ENCODE measurements at regions not wholly inside any gene's neighbourhood (a gene's known extent, or its start where the extent isn't known, plus 50 kb on each side); places are given as distances from the start of the nearest gene placed in this dataset.

DNA sequence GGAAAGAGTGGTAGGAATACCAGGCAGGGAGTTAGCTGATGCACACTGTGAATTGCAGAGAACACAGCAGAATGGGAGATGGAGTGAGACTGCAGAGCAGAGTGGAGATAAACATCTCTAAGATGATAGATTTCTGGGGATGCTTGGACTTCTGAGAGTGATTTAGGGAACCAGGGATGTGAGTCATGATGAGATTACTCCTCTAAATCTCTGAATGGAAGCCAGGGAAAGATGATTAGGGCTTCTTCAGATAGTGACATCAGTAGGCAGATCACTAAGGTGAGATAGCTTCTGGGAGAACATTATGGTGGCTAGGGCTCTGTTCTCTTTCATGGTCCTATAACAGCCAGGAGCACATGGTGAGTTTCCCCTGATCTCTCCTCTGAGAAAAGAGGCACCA is 501.5 kb upstream of the USP15 start:
- no peaks in the 10 kb centered on the region for H3K9me3 Mint-ChIP-seq

DNA sequence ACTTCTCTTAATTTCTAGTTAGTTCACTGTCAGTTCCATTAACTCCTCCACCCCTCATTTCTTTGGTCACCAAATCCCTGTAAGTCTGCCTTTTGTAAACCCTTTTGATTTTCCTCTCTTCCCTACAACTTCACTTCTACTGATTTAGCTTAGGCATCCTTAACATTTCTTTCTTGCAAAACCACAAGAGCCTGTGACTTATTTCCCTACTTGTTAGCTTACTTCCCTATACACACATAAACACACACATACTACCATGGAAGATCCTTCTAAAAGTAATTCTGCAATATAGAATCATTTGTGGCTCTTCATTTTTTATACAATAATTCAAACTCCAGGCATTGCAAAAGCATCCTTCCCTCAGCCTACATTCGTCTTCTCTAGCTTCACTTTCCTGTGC is 494.3 kb upstream of the USP15 start:
- Mint-ChIP-seq H3K4me3 (no peak overlapping the region), H3K9me3 (peaks cover 30% of the 10 kb centered on the region), H3K27ac (peak overlapping the region; percentile 26), H3K36me3 (ENCODE audit: low read depth) (no peaks in the 10 kb centered on the region), H3K4me1 (ENCODE audit: low read depth) (peaks cover 8% of the 10 kb centered on the region), H3K27me3 (no peaks in the 10 kb centered on the region)
- intact Hi-C loops (cut with micrococcal nuclease): no loop called here

More for the DNA sequence above, 501.5 kb upstream of the USP15 start:
- Mint-ChIP-seq H3K36me3 (ENCODE audit: low read depth) (no peaks in the 10 kb centered on the region), H3K4me3 (no peak overlapping the region), H3K4me1 (ENCODE audit: low read depth) (no peaks in the 10 kb centered on the region), H3K27ac (no peak overlapping the region), H3K27me3 (no peaks in the 10 kb centered on the region)
- intact Hi-C loops (cut with micrococcal nuclease): no loop called here

DNA sequence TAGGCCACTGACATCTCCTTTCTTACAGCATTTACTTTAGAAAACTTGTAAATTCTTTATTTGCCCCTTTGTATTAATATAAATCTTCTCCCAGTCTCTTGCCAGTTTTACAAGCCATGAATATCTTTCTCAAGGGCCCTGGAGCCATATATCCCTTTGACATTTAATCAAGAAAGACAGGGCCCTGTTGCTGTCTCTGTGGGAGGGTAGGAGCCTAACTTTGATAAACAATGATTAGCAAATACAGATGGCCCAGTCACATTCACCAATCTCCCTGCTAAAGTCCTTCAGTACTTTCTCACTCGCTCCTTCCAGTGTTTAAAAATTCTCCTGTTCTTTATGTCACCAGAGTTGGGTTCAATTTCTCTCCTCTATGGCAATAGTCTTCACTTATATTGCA is 479.8 kb upstream of the USP15 start:
- Mint-ChIP-seq H3K4me3 (no peak overlapping the region), H3K36me3 (ENCODE audit: low read depth) (no peaks in the 10 kb centered on the region), H3K9me3 (peaks cover 2% of the 10 kb centered on the region), H3K27ac (no peak overlapping the region), H3K4me1 (ENCODE audit: low read depth) (no peaks in the 10 kb centered on the region), H3K27me3 (no peaks in the 10 kb centered on the region)
- intact Hi-C loops (cut with micrococcal nuclease): no loop called here

DNA sequence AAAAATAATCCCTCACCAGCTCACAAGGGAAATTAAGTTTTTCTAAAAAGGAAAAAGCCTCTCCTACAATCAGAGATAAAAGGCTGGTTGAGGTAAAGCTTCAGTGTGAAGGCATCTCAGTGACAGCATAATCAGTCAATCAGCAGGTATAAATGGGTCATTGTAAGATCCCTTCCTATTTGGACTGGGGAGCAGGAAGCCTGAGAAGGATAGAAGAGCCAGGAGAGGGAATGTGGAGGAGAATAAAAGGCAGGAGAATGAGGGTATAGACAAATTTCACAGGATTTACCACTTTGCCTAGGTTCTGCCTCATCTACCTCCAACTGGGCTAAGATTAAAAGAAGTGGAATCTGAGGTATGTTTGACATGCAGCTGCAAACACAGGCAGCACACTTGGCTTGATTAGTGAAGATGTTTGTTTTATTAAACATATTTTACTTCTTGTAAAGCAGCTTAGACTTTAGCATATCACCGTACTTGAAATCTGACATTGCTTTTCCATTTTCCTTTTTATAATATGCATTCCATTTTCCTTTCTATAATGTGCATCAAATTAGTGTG is 479.1 kb upstream of the USP15 start:
- intact Hi-C loops (cut with micrococcal nuclease): no loop called here
- no peaks in the 10 kb centered on the region for H3K4me1 Mint-ChIP-seq (ENCODE audit: low read depth)
- no peaks in the 10 kb centered on the region for H3K36me3 Mint-ChIP-seq (ENCODE audit: low read depth)
- no peaks in the 10 kb centered on the region for H3K27me3 Mint-ChIP-seq
- peaks cover 9% of the 10 kb centered on the region for H3K9me3 Mint-ChIP-seq
- no peak overlapping the region for H3K4me3 Mint-ChIP-seq
- H3K27ac Mint-ChIP-seq: no peak overlapping the region

DNA sequence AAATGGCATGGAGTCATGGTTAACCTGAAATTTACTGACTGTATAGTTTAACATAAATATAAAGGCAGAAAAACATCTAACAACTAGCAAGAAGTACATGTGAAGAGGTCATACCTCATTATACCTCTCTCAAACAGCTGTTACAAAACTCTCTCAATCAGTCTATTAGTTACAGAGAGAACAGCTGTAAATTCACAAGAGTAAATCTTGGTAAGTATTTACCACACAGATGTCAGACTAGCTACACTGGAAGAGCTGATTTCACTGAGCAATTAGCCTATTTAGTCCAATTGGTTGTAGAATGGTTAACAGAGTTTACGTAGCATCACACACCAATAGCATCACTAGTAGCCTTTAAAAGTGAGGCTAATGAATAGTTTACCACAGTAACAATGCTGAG is 463.4 kb upstream of the USP15 start:
- intact Hi-C loops (cut with micrococcal nuclease): no loop called here
- H3K36me3 Mint-ChIP-seq (ENCODE audit: low read depth): no peaks in the 10 kb centered on the region
- no peak overlapping the region for H3K27ac Mint-ChIP-seq
- H3K4me3 Mint-ChIP-seq: no peak overlapping the region
- no peaks in the 10 kb centered on the region for H3K4me1 Mint-ChIP-seq (ENCODE audit: low read depth)
- no peaks in the 10 kb centered on the region for H3K9me3 Mint-ChIP-seq
- H3K27me3 Mint-ChIP-seq: no peaks in the 10 kb centered on the region

DNA sequence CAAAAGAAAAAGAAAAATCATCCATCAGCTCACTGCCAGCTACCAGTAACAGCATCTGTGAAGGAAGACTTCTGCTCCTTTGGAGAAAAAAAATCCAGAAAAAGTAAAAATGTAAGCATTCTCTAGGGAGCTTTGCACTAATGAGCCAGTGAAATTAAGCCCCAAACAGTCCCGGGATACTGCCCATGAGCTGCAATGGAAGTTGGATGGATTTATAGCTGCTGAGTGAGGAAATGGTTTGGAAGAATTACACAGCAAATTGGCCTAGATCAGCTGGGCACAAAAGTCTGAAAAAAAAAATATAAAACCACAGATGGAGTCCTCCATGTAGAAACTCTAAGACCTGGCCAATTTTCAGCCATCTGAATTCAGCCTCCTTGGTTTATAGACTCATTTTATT is 462.9 kb upstream of the USP15 start:
- no peak overlapping the region for H3K27ac Mint-ChIP-seq
- intact Hi-C loops (cut with micrococcal nuclease): no loop called here
- no peaks in the 10 kb centered on the region for H3K36me3 Mint-ChIP-seq (ENCODE audit: low read depth)
- H3K4me1 Mint-ChIP-seq (ENCODE audit: low read depth): no peaks in the 10 kb centered on the region
- H3K27me3 Mint-ChIP-seq: no peaks in the 10 kb centered on the region
- no peak overlapping the region for H3K4me3 Mint-ChIP-seq
- no peaks in the 10 kb centered on the region for H3K9me3 Mint-ChIP-seq

DNA sequence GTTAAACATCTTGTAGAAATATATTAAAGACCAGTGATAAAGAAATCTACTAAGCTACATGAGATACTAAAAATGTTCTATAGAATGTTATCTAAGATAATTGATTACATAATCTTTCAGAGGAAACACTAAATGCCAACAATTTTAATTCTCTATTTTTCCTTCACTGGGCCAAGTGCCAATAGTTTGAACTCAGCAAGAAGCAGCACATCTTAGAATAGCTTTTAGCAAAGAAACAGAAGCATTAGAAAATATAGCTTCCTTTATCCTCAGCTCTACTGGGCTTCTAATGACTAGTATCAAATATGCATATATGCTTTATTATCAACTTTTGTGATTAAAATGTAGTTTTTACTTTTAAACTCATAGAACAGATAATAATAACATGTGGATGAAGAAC is 461.4 kb upstream of the USP15 start:
- Mint-ChIP-seq H3K27ac (no peak overlapping the region), H3K4me3 (no peak overlapping the region), H3K27me3 (no peaks in the 10 kb centered on the region), H3K4me1 (ENCODE audit: low read depth) (no peaks in the 10 kb centered on the region), H3K36me3 (ENCODE audit: low read depth) (no peaks in the 10 kb centered on the region), H3K9me3 (no peaks in the 10 kb centered on the region)
- intact Hi-C loops (cut with micrococcal nuclease): no loop called here

DNA sequence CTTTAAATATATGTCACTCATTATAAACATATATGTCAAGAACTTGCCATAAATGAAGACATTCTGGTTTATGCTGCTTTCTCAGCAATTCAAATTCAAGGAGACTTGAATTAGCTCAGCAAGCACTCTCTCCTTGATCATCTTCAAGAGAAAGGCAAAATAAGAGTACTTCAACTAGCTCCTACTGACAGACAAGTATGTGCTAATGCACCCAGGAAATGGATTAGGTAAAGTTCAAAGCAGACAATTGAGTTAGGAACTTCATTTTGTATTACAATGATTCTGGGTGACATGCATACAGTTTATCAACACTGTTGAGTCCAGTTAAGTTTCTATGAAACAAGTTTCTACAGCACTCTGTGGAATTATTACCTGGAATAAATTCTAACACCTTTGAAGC is 455.9 kb upstream of the USP15 start:
- Mint-ChIP-seq H3K36me3 (ENCODE audit: low read depth) (no peaks in the 10 kb centered on the region), H3K27me3 (no peaks in the 10 kb centered on the region), H3K27ac (no peak overlapping the region), H3K9me3 (peaks cover 29% of the 10 kb centered on the region), H3K4me3 (no peak overlapping the region), H3K4me1 (ENCODE audit: low read depth) (no peaks in the 10 kb centered on the region)
- intact Hi-C loops (cut with micrococcal nuclease): no loop called here

DNA sequence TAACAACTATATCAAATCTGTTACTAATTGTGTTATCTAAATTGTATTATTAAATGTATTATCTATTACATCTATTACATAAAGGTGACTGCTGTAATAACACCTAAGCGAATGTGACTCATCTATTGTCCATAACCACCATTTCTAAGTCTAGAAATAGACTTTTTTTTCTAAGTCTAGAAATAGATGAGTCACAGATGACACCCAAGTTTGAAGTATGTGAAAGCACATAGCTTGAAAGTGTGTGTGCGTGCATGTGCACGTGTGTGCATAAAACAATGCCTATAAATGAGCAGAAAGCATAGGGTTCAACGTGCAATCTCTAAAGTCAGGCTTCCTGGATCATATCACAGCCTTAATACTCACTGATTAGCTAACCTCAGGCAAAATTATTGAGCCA is 451.3 kb upstream of the USP15 start:
- H3K4me1 Mint-ChIP-seq (ENCODE audit: low read depth): no peaks in the 10 kb centered on the region
- H3K36me3 Mint-ChIP-seq (ENCODE audit: low read depth): no peaks in the 10 kb centered on the region
- H3K27me3 Mint-ChIP-seq: no peaks in the 10 kb centered on the region
- intact Hi-C loops (cut with micrococcal nuclease): no loop called here
- no peak overlapping the region for H3K4me3 Mint-ChIP-seq
- H3K9me3 Mint-ChIP-seq: peaks cover 29% of the 10 kb centered on the region
- no peak overlapping the region for H3K27ac Mint-ChIP-seq

DNA sequence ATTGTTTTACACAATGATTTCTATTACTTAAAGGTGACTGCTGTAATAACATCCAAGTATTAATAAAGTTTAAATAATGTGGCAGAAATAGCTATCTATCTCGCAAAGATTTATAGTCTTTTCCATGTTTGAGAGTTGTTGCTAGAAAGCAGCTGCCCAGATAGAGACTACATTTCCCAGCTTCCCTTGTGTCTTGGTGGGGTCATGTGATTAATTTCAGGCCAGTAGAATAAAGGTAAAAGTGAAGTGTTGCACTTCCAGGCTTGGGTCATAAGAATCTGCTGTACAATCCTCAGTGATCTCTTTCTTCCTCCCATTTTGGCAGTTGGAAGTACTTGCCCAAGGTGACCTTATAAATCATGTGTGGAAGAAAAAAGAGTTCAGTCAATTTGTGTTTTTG is 449.7 kb upstream of the USP15 start:
- no peaks in the 10 kb centered on the region for H3K4me1 Mint-ChIP-seq (ENCODE audit: low read depth)
- H3K27me3 Mint-ChIP-seq: no peaks in the 10 kb centered on the region
- H3K9me3 Mint-ChIP-seq: peaks cover 29% of the 10 kb centered on the region
- intact Hi-C loops (cut with micrococcal nuclease): no loop called here
- H3K4me3 Mint-ChIP-seq: no peak overlapping the region
- H3K36me3 Mint-ChIP-seq (ENCODE audit: low read depth): no peaks in the 10 kb centered on the region
- no peak overlapping the region for H3K27ac Mint-ChIP-seq

DNA sequence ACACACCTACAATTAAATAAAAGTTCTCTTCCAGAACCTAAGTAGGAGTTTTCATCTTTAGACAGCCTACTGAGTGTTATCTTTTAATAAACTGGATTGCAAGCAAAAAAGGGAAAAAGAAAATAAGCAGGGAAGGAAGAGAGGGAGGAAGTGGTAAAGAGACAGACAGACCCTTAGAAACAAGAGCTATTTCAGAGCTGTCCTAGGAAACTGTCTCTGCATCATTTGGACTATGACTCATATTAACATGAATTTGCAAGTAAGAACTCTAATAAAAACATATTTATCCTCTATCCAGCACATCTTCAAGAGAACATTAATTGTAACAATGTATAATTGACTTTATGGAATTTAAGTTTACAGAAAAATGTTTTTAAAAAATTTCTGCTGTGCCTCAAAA is 438.8 kb upstream of the USP15 start:
- intact Hi-C loops (cut with micrococcal nuclease): no loop called here
- Mint-ChIP-seq H3K4me3 (no peak overlapping the region), H3K4me1 (ENCODE audit: low read depth) (peaks cover 5% of the 10 kb centered on the region), H3K27ac (no peak overlapping the region), H3K36me3 (ENCODE audit: low read depth) (no peaks in the 10 kb centered on the region), H3K9me3 (no peaks in the 10 kb centered on the region), H3K27me3 (no peaks in the 10 kb centered on the region)

DNA sequence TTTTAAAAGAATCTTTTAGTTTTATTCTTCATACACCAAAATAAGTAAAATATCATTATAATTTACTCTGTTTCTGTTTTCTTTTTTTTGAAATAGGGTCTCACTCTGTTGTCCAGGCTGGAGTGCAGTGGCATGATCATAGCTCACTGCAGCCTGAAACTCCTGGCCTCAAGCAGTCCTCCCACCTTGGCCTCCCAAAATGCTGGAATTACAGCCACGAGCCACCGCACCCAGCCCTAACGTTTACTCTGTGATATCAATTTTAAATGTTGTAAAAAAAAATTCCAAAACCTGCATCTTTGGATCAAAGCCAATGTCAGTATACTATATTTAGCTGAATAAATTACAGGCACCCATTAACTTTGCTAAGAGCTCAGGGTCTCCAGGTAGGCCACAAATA is 437.1 kb upstream of the USP15 start:
- intact Hi-C loops (cut with micrococcal nuclease): no loop called here

DNA sequence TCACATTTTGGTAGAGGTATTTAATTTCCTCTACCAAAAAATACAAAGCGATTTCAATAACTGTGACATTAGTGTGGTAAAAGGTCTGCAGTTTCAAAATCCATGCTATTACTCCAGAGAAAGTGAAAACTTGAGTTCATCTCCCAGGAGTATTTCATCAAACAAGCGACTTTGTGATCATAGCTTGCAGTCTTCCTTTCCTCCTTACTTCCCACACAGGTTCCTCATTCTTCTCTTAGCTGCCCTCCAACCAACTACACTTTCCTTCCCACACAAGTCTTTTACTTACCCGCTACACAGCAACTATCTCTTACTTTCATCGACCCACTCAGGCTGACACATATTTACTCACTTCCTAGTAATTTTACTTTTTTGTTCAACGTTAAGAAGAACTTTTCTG is 413.4 kb upstream of the USP15 start:
- Mint-ChIP-seq H3K27me3 (no peaks in the 10 kb centered on the region), H3K27ac (no peak overlapping the region), H3K4me1 (ENCODE audit: low read depth) (peaks cover 5% of the 10 kb centered on the region), H3K36me3 (ENCODE audit: low read depth) (no peaks in the 10 kb centered on the region), H3K9me3 (peaks cover 13% of the 10 kb centered on the region), H3K4me3 (no peak overlapping the region)
- intact Hi-C loops (cut with micrococcal nuclease): no loop called here

More for the DNA sequence above, 437.1 kb upstream of the USP15 start:
- no peaks in the 10 kb centered on the region for H3K27me3 Mint-ChIP-seq
- H3K4me1 Mint-ChIP-seq (ENCODE audit: low read depth): peaks cover 5% of the 10 kb centered on the region
- no peaks in the 10 kb centered on the region for H3K36me3 Mint-ChIP-seq (ENCODE audit: low read depth)
- no peak overlapping the region for H3K4me3 Mint-ChIP-seq
- no peaks in the 10 kb centered on the region for H3K9me3 Mint-ChIP-seq
- H3K27ac Mint-ChIP-seq: no peak overlapping the region

DNA sequence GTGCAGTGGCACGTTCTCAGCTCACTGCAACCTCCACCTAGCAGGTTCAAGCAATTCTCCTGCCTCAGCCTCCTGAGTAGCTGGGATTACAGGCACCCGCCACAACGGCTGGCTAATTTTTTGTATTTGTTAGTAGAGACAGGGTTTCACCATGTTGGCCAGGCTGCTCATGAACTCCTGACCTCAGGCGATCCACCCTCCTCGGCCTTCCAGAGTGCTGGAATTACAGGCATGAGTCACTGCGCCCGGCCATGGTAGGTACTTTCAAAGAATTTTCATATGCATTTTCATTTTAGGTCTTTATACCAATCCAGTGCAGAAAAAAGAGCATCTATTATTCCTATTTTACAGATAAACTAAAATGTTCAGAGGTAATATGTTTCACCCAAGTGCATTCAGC is 411.3 kb upstream of the USP15 start:
- H3K9me3 Mint-ChIP-seq: peaks cover 12% of the 10 kb centered on the region
- H3K4me1 Mint-ChIP-seq (ENCODE audit: low read depth): peaks cover 5% of the 10 kb centered on the region
- H3K27me3 Mint-ChIP-seq: no peaks in the 10 kb centered on the region
- no peak overlapping the region for H3K27ac Mint-ChIP-seq
- H3K4me3 Mint-ChIP-seq: no peak overlapping the region
- H3K36me3 Mint-ChIP-seq (ENCODE audit: low read depth): no peaks in the 10 kb centered on the region
- intact Hi-C loops (cut with micrococcal nuclease): no loop called here

DNA sequence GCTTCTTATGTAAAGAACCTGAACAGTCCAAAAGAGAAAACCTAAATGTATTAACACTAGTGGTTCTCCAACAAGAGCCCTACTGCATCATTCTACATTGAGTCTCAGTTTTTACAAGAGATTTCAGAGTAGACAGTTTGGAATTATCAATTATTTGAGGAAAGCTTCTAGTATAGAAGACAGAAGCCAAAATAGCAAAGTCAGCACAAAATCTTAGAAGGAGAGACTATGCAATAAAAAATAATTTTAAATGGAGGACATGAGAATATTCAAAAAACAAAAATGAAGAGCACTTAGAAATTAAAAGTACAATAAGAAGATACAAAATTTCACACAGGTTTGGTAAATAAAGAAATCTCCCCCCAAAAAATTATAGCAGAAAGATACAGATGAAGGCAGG is 406.3 kb upstream of the USP15 start:
- Mint-ChIP-seq H3K4me1 (ENCODE audit: low read depth) (no peaks in the 10 kb centered on the region), H3K36me3 (ENCODE audit: low read depth) (no peaks in the 10 kb centered on the region), H3K27ac (no peak overlapping the region), H3K4me3 (no peak overlapping the region), H3K9me3 (peaks cover 22% of the 10 kb centered on the region), H3K27me3 (no peaks in the 10 kb centered on the region)
- intact Hi-C loops (cut with micrococcal nuclease): no loop called here
